H1 (cell line): ENCODE measurements at regions not wholly inside any gene's neighbourhood (a gene's known extent, or its start where the extent isn't known, plus 50 kb on each side); places are given as distances from the start of the nearest gene placed in this dataset.

Experiments
- CTCF ChIA-PET: fragments of 300-600 bp; sonication (Branson Sonifier 250); formaldehyde crosslinking; loops from one replicate; lab custom pipeline; 2021; ENCODE audit not compliant: partially characterized antibody; lab: Charles Lee
- POLR2A ChIA-PET: fragments of 300-600 bp; sonication (Branson Sonifier 250); formaldehyde crosslinking; loops from one replicate; lab custom pipeline; 2021; ENCODE audit warnings: inconsistent platforms; ENCODE audit not compliant: partially characterized antibody; lab: Charles Lee
- DNase-seq, 2 experiments: peaks; one replicate each; pipeline versions ENCODE4 v3.0.0 to v3.0.0-alpha.2; 2010 to 2022; ENCODE audit warnings: low spot score in 2 of 2, low read depth in 1 of 2, mixed read lengths in 1 of 2
- FAIRE-seq: peaks from 2 replicates; lab custom pipeline; 2011; peaks lifted over from hg19 to GRCh38; lab: Jason Lieb, UNC
- H2AFZ ChIP-seq: 2 replicates; pipeline ENCODE4 v1.8.1; 2012; ENCODE audit warnings: low read length, inconsistent platforms
- H2AK5ac ChIP-seq: 2 replicates; pipeline ENCODE4 v1.6.1; 2013; ENCODE audit warnings: low read depth, low read length
- H2BK120ac ChIP-seq: replicated peaks from 2 replicates; pipeline ENCODE3; 2013; ENCODE audit warnings: low read depth, low read length, inconsistent platforms
- H2BK12ac ChIP-seq: 2 replicates; pipeline ENCODE4 v1.6.1; 2013; ENCODE audit warnings: low read depth, low read length
- H2BK15ac ChIP-seq: 2 replicates; pipeline ENCODE4 v1.6.1; 2013; ENCODE audit warnings: low read length
- H2BK20ac ChIP-seq: 2 replicates; pipeline ENCODE4 v1.6.1; 2013; ENCODE audit warnings: low read length
- H2BK5ac ChIP-seq: 2 replicates; pipeline ENCODE4 v1.6.1; 2013; ENCODE audit warnings: low read depth, low read length
- H3K14ac ChIP-seq: 2 replicates; pipeline ENCODE4 v1.6.1; 2013; ENCODE audit warnings: inconsistent platforms; ENCODE audit not compliant: insufficient read length
- H3K18ac ChIP-seq: 2 replicates; pipeline ENCODE4 v1.6.1; 2013; ENCODE audit warnings: low read length; ENCODE audit errors: extremely low read depth
- H3K23ac ChIP-seq: 2 replicates; pipeline ENCODE4 v1.6.1; 2013; ENCODE audit warnings: inconsistent platforms; ENCODE audit not compliant: insufficient read length
- H3K23me2 ChIP-seq: 2 replicates; pipeline ENCODE4 v1.6.1; 2013; ENCODE audit warnings: low read depth, low read length
- H3K27ac ChIP-seq: 2 replicates; pipeline ENCODE4 v1.6.1; 2011; ENCODE audit warnings: low read depth, low read length, inconsistent platforms
- H3K27me3 ChIP-seq, 4 experiments: replicated peaks in 1 of 4; 1 replicate in 1 of 4; 2 replicates in 3 of 4; pipeline versions ENCODE4 v1.6.1 to v1.8.1; 2011 to 2013; ENCODE audit warnings: low read length in 3 of 4, mild to moderate bottlenecking in 3 of 4, inconsistent platforms in 2 of 4, mixed read lengths in 2 of 4, moderate library complexity in 1 of 4; ENCODE audit not compliant: control insufficient read depth in 3 of 4, insufficient read depth in 3 of 4; ENCODE audit errors: extremely low read depth in 1 of 4
- H3K36me3 ChIP-seq, 4 experiments: 2 replicates each; pipeline versions ENCODE4 v1.6.1 to v1.8.1; 2011 to 2013; ENCODE audit warnings: mild to moderate bottlenecking in 4 of 4, low read length in 3 of 4, moderate library complexity in 2 of 4, control low read depth in 1 of 4, inconsistent platforms in 1 of 4; ENCODE audit not compliant: insufficient read depth in 4 of 4, control insufficient read depth in 2 of 4
- H3K4ac ChIP-seq: replicated peaks from 2 replicates; pipeline ENCODE3; 2013; ENCODE audit warnings: low read length, low read depth, mixed read lengths, inconsistent platforms; ENCODE audit not compliant: insufficient read length
- H3K4me1 ChIP-seq, 4 experiments: replicated peaks in 1 of 4; 1 replicate in 1 of 4; 2 replicates in 3 of 4; pipeline versions ENCODE4 v1.6.1 to v1.8.1; 2011 to 2013; ENCODE audit warnings: low read length in 3 of 4, inconsistent platforms in 2 of 4, mixed read lengths in 1 of 4; ENCODE audit not compliant: insufficient read depth in 4 of 4, control insufficient read depth in 3 of 4
- H3K4me2 ChIP-seq, 2 experiments: 2 replicates each; pipeline versions ENCODE4 v1.6.1 to v1.8.1; 2011 to 2013; ENCODE audit warnings: low read depth in 2 of 2, low read length in 2 of 2, control low read depth in 1 of 2, inconsistent platforms in 1 of 2, mild to moderate bottlenecking in 1 of 2; ENCODE audit not compliant: insufficient read depth in 1 of 2
- H3K4me3 ChIP-seq, 4 experiments: fragments of 200-600, 300-600 bp in 1 of 4; sonication (generic), shearing (Covaris generic), sonication (Bioruptor Twin) in 1 of 4; 2 replicates each; pipeline versions ENCODE4 v1.5.1 to v1.8.1; 2011 to 2016; ENCODE audit warnings: low read length in 4 of 4, low read depth in 3 of 4, control low read depth in 2 of 4, inconsistent platforms in 2 of 4, mild to moderate bottlenecking in 2 of 4, mixed read lengths in 1 of 4, moderate library complexity in 1 of 4; ENCODE audit not compliant: insufficient read depth in 2 of 4; ENCODE audit errors: extremely low read depth in 1 of 4
- H3K56ac ChIP-seq: replicated peaks from 2 replicates; pipeline ENCODE3; 2013; ENCODE audit warnings: low read depth, mild to moderate bottlenecking, mixed read lengths, low read length, inconsistent platforms; ENCODE audit not compliant: insufficient read length
- H3K79me1 ChIP-seq: 2 replicates; pipeline ENCODE4 v1.6.1; 2013; ENCODE audit warnings: low read depth, low read length, control low read depth
- H3K79me2 ChIP-seq, 2 experiments: 2 replicates each; pipeline versions ENCODE4 v1.6.1 to v1.8.1; 2012 to 2013; ENCODE audit warnings: low read length in 2 of 2, mild to moderate bottlenecking in 2 of 2, inconsistent platforms in 1 of 2; ENCODE audit not compliant: insufficient read depth in 2 of 2, control insufficient read depth in 1 of 2
- H3K9ac ChIP-seq, 4 experiments: replicated peaks in 1 of 4; 1 replicate in 1 of 4; 2 replicates in 3 of 4; pipeline versions ENCODE4 v1.6.1 to v1.8.1; 2011 to 2013; ENCODE audit warnings: low read depth in 3 of 4, low read length in 3 of 4, control low read depth in 2 of 4, mild to moderate bottlenecking in 2 of 4, moderate library complexity in 2 of 4, inconsistent platforms in 1 of 4; ENCODE audit errors: extremely low read depth in 1 of 4
- H3K9me3 ChIP-seq, 2 experiments: 2 replicates each; pipeline versions ENCODE4 v1.6.1 to v1.8.1; 2012 to 2013; ENCODE audit warnings: mild to moderate bottlenecking in 2 of 2, moderate library complexity in 2 of 2, control low read depth in 1 of 2, inconsistent platforms in 1 of 2, low read depth in 1 of 2, low read length in 1 of 2, mixed read lengths in 1 of 2; ENCODE audit not compliant: insufficient read depth in 2 of 2
- H4K20me1 ChIP-seq, 2 experiments: replicated peaks in 1 of 2; 2 replicates each; pipeline versions ENCODE3 to v1.8.1; 2011 to 2013; ENCODE audit warnings: inconsistent platforms in 2 of 2, low read length in 2 of 2, mild to moderate bottlenecking in 1 of 2; ENCODE audit not compliant: insufficient read depth in 2 of 2, control insufficient read depth in 1 of 2
- H4K5ac ChIP-seq: 2 replicates; pipeline ENCODE4 v1.6.1; 2013; ENCODE audit warnings: low read length, low read depth, mixed read lengths, inconsistent platforms; ENCODE audit not compliant: insufficient read length
- H4K8ac ChIP-seq: 2 replicates; pipeline ENCODE4 v1.8.0; 2013; ENCODE audit warnings: mild to moderate bottlenecking, moderate library complexity, low read length, inconsistent platforms; ENCODE audit not compliant: insufficient read depth; ENCODE audit errors: extremely low read depth
- H4K91ac ChIP-seq: replicated peaks from 2 replicates; pipeline ENCODE3; 2013; ENCODE audit warnings: low read length, mixed read lengths, inconsistent platforms; ENCODE audit not compliant: insufficient read length
- EP300 ChIP-seq, 2 experiments: IDR thresholded peaks; 1 replicate in 1 of 2; 2 replicates in 1 of 2; pipeline ENCODE4 v1.6.1; 2011 to 2012; ENCODE audit warnings: low read depth in 2 of 2, low read length in 2 of 2, mild to moderate bottlenecking in 2 of 2, borderline replicate concordance in 1 of 2, inconsistent platforms in 1 of 2, moderate library complexity in 1 of 2
- EZH2 ChIP-seq: fragments of 200-600 bp; sonication (generic); IDR thresholded peaks from 2 replicates; pipeline ENCODE4 v1.7.1; 2012; ENCODE audit warnings: low read depth, mild to moderate bottlenecking, moderate library complexity, low read length, inconsistent platforms; ENCODE audit not compliant: severe bottlenecking
- GTF2F1 ChIP-seq: IDR thresholded peaks from 2 replicates; pipeline ENCODE4 v1.6.1; 2012; ENCODE audit warnings: low read depth, low read length, improper control_type of control experiment, borderline replicate concordance
- HDAC2 ChIP-seq, 2 experiments: fragments of 300-600 bp in 1 of 2; sonication (generic) in 1 of 2; IDR thresholded peaks; 2 replicates each; pipeline ENCODE4 v1.6.1; 2011 to 2012; ENCODE audit warnings: low read depth in 2 of 2, low read length in 2 of 2, mild to moderate bottlenecking in 2 of 2, moderate library complexity in 2 of 2, borderline replicate concordance in 1 of 2, inconsistent platforms in 1 of 2
- KDM1A ChIP-seq: fragments of 200-600, 300-600 bp; sonication (generic); IDR thresholded peaks from 2 replicates; pipeline ENCODE4 v1.7.1; 2016; ENCODE audit warnings: mild to moderate bottlenecking, low read length, borderline replicate concordance
- KDM4A ChIP-seq: IDR thresholded peaks from one replicate; pipeline ENCODE4 v1.7.1; 2012; ENCODE audit warnings: low read depth, mild to moderate bottlenecking, moderate library complexity, low read length, inconsistent platforms; ENCODE audit not compliant: severe bottlenecking
- KDM5A ChIP-seq: fragments of 200-600 bp; IDR thresholded peaks from 2 replicates; pipeline ENCODE4 v1.7.1; 2012; ENCODE audit warnings: mild to moderate bottlenecking, low read length, inconsistent platforms, mixed read lengths
- NRF1 ChIP-seq: IDR thresholded peaks from 2 replicates; pipeline ENCODE4 v1.6.1; 2011; ENCODE audit warnings: mild to moderate bottlenecking, low read depth, low read length, improper control_type of control experiment
- PHF8 ChIP-seq: fragments of 200-600 bp; sonication (generic); conservative IDR thresholded peaks from 2 replicates; pipeline ENCODE4 v1.7.1; 2012; ENCODE audit warnings: low read depth, mild to moderate bottlenecking, inconsistent platforms, low read length, moderate library complexity
- RXRA ChIP-seq: IDR thresholded peaks from 2 replicates; pipeline ENCODE4 v1.6.1; 2011; ENCODE audit warnings: low read depth, mild to moderate bottlenecking, low read length, moderate library complexity; ENCODE audit not compliant: insufficient read depth
- SIRT6 ChIP-seq: IDR thresholded peaks from one replicate; pipeline ENCODE4 v1.7.1; 2012; ENCODE audit warnings: low read length, inconsistent platforms
- WGBS, 2 experiments: shearing (Covaris generic) in 1 of 2; methylation state at CpG; one replicate each; pipeline versions ENCODE4 v1.1.6 to v1.1.7; 2013 to 2015; ENCODE audit warnings: low lambda C conversion rate in 2 of 2, mixed read lengths in 2 of 2, inconsistent platforms in 1 of 2, low coverage in 1 of 2, missing lambda C conversion rate in 1 of 2; ENCODE audit not compliant: insufficient replicate concordance in 2 of 2, insufficient coverage in 1 of 2, insufficient read length in 1 of 2; ENCODE audit errors: extremely low coverage in 1 of 2, missing lambda C conversion rate in 1 of 2; 5-methylcytosine and 5-hydroxymethylcytosine counted together
- TF ChIP-seq, protein P1 (sequence below): IDR thresholded peaks from 2 replicates; pipeline ENCODE4 v1.6.1; 2012; ENCODE audit warnings: low read length, inconsistent platforms

DNA sequence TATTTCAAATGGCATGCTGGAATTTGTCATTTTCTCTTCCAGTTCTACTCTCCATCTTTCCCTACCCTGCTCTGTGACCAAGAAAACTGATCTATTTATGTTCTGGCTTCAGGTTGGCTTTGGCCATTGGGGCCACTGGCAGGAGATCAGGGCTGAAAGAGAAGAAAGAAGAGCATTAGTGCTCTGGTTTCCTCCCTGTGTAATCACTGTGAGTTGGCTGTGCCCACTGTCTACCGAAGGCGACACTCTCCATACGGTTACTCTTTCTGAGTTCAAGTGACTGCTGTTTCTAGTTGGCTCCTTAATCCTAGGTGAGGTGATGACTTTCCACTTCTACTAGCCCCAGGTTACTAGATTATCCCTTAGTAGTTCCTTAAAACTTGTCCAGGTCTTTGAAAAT lies 372.6 kb downstream of the PRELID2 start:
- no peak for DNase-seq
- H2BK120ac ChIP-seq, result no peak overlapping the region
- H2AK5ac ChIP-seq, result no peak overlapping the region
- no peak overlapping the region for H4K8ac ChIP-seq
- no peaks in the 10 kb centered on the region for H3K79me2 ChIP-seq
- CTCF ChIA-PET, result no interaction called here
- TF ChIP-seq RXRA (no peak), PHF8 (no peak), KDM4A (no peak), HDAC2 (IDR thresholded peaks at IDR 0.05; ENCODE audit: borderline replicate concordance in 1 of 2, low read depth in 2 of 2, low read length in 2 of 2) (no peak), EP300 (IDR thresholded peaks at IDR 0.05; ENCODE audit: borderline replicate concordance in 1 of 2, low read depth in 2 of 2, low read length in 2 of 2) (no peak), SIRT6 (no peak), KDM1A (no peak), EZH2 (no peak), NRF1 (no peak), KDM5A (no peak), GTF2F1 (no peak)
- TF ChIP-seq, protein P1, sequence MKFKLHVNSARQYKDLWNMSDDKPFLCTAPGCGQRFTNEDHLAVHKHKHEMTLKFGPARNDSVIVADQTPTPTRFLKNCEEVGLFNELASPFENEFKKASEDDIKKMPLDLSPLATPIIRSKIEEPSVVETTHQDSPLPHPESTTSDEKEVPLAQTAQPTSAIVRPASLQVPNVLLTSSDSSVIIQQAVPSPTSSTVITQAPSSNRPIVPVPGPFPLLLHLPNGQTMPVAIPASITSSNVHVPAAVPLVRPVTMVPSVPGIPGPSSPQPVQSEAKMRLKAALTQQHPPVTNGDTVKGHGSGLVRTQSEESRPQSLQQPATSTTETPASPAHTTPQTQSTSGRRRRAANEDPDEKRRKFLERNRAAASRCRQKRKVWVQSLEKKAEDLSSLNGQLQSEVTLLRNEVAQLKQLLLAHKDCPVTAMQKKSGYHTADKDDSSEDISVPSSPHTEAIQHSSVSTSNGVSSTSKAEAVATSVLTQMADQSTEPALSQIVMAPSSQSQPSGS, result no peak
- no peak overlapping the region for H3K4ac ChIP-seq
- no peak overlapping the region for H2BK15ac ChIP-seq
- H3K18ac ChIP-seq, result no peak overlapping the region
- no peak overlapping the region for H3K4me3 ChIP-seq
- FAIRE-seq, result no peak
- no peaks in the 10 kb centered on the region for H3K9me3 ChIP-seq
- no peaks in the 10 kb centered on the region for H4K20me1 ChIP-seq
- H3K23ac ChIP-seq, result no peak overlapping the region
- H3K14ac ChIP-seq, result no peak overlapping the region
- H4K91ac ChIP-seq, result no peak overlapping the region
- WGBS, 2 experiments, result 98% methylated on average over 3 of the region's 3 CpGs; no CpG with 5 or more reads in 1 of the 2 experiments
- H3K4me2 ChIP-seq, result no peak overlapping the region
- H2BK5ac ChIP-seq, result no peak overlapping the region
- no peak overlapping the region for H2BK12ac ChIP-seq
- H2BK20ac ChIP-seq, result no peak overlapping the region
- H3K23me2 ChIP-seq, result no peaks in the 10 kb centered on the region; the same call in 1 of the 2 replicates
- H3K79me1 ChIP-seq, result no peaks in the 10 kb centered on the region
- no peak overlapping the region for H2AFZ ChIP-seq
- no peaks in the 10 kb centered on the region for H3K36me3 ChIP-seq
- H3K4me1 ChIP-seq, result no peaks in the 10 kb centered on the region
- POLR2A ChIA-PET, result no interaction called here
- H3K56ac ChIP-seq, result no peak overlapping the region
- no peaks in the 10 kb centered on the region for H3K27me3 ChIP-seq
- no peak overlapping the region for H4K5ac ChIP-seq
- no peak overlapping the region for H3K9ac ChIP-seq
- no peak overlapping the region for H3K27ac ChIP-seq
